HUES6 (cell line): ENCODE measurements at regions not wholly inside any gene's neighbourhood (a gene's known extent, or its start where the extent isn't known, plus 50 kb on each side); places are given as distances from the start of the nearest gene placed in this dataset.

Source experiments
- H3K27ac ChIP-seq: 2 replicates; pipeline ENCODE4 v1.7.0; 2013; ENCODE audit warnings: low read depth, mild to moderate bottlenecking, low read length, inconsistent platforms
- H3K27me3 ChIP-seq: 2 replicates; pipeline ENCODE4 v1.6.1; 2013; ENCODE audit warnings: low read length; ENCODE audit not compliant: control insufficient read depth, insufficient read depth
- H3K36me3 ChIP-seq: 2 replicates; pipeline ENCODE4 v1.6.1; 2013; ENCODE audit warnings: low read length; ENCODE audit not compliant: control insufficient read depth, insufficient read depth
- H3K4me1 ChIP-seq: 2 replicates; pipeline ENCODE4 v1.6.1; 2013; ENCODE audit warnings: low read length; ENCODE audit not compliant: control insufficient read depth, insufficient read depth
- H3K4me3 ChIP-seq: 2 replicates; pipeline ENCODE4 v1.5.1; 2013; ENCODE audit warnings: low read depth, low read length
- H3K9ac ChIP-seq: one replicate; pipeline ENCODE4 v1.6.1; 2013; ENCODE audit warnings: mild to moderate bottlenecking, low read length
- H3K9me3 ChIP-seq: 2 replicates; pipeline ENCODE4 v1.6.1; 2013; ENCODE audit warnings: low read depth, low read length; ENCODE audit not compliant: control insufficient read depth, insufficient read depth

DNA sequence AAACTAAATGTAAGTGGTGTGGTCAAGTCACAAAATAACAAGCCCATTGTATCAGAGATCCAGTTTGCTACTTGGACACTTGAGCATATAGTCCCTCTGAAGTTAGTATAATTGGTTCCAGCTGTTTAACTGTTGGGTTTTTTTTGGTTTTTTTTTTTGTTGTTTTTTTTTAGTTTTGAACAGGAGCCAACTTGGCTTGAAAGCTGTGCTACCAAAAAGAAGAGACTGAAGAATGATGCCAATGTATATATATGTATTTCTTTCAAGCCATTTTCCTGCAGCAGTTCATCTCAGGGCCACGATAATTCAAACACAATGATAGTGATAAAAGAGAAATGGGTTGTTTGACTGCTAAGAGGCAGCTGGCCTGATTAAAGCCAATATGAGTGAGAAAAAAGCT lies 138.3 kb downstream of the PCDH18 start:
- no peak overlapping the region for H3K9ac ChIP-seq
- H3K4me1 ChIP-seq, result no peaks in the 10 kb centered on the region
- no peaks in the 10 kb centered on the region for H3K9me3 ChIP-seq
- H3K27ac ChIP-seq, result no peak overlapping the region
- no peaks in the 10 kb centered on the region for H3K27me3 ChIP-seq
- no peak overlapping the region for H3K4me3 ChIP-seq
- no peaks in the 10 kb centered on the region for H3K36me3 ChIP-seq

DNA sequence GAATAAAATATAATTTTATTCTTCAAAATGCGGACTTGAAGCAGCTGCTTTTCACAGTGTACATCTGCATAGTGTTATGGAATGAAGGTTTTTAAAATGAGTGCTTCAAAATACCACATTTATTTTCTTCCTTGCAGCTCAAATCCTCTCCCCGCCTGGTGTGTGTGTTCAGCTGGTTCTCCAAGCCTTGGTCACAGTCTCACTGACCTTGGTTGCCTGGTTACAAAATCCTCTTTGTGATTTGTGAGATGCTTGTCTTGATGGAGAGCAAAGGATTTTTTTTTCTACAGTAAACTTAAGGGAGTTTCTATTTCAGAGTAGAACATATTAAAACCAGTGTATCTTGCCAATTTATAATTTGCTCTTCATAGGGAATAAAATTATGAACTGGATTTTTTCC lies 139.2 kb downstream of the PCDH18 start:
- no peak overlapping the region for H3K4me3 ChIP-seq
- H3K27me3 ChIP-seq, result no peaks in the 10 kb centered on the region
- H3K4me1 ChIP-seq, result no peaks in the 10 kb centered on the region
- no peak overlapping the region for H3K27ac ChIP-seq
- H3K36me3 ChIP-seq, result no peaks in the 10 kb centered on the region
- no peaks in the 10 kb centered on the region for H3K9me3 ChIP-seq
- no peak overlapping the region for H3K9ac ChIP-seq

DNA sequence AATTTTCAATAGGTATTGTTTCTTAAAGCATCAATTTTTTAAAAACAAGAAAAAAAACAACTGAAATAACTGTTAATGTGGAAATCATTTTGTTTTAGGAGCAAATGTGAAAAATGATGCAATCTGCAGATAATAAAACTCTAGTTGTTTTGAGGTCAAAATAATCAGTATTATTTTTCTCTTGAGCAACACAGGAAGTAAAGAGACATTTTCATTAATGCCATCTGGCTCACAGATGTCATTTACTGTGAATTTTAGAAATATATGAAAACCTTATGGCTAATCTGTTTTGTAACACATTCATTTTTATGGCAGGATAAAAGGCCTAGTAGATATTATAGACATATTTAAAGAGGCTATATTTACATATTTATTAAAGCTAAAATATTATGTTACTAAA lies 141.6 kb downstream of the PCDH18 start:
- no peak overlapping the region for H3K27ac ChIP-seq
- H3K4me3 ChIP-seq, result no peak overlapping the region

DNA sequence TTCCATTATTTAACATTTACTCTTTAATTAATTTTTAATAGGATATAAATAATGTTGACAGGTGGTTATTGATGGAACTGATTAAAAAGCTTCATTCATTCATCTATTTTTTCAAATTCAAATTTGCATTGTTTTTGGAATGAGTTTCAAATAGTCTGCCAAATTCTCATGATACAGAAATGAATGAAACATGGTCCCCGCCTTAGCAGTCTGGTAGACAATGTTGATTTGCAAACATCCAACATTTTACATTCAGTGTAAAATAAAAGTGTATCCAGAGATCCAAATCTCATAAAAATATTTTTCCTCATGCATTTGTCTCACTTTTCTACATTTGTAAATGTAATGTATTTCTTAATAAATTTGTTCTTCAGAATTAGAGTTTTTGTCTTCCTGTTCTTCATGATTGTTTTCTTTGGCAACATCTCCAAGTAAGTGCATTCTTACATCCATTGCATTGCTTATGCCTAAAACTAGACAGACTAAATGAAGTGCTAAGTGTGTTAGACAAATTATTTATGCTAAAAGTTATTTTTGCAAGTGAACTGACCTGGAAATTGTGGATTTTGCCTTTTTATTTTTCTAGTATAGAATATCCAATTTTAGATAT lies 142.3 kb downstream of the PCDH18 start:
- Histone ChIP-seq H3K36me3 (no peaks in the 10 kb centered on the region), H3K4me3 (no peak overlapping the region), H3K9ac (no peak overlapping the region), H3K27ac (no peak overlapping the region), H3K9me3 (no peaks in the 10 kb centered on the region), H3K4me1 (no peaks in the 10 kb centered on the region), H3K27me3 (no peaks in the 10 kb centered on the region)

More for the DNA sequence above, 141.6 kb downstream of the PCDH18 start:
- Histone ChIP-seq H3K36me3 (no peaks in the 10 kb centered on the region), H3K9me3 (no peaks in the 10 kb centered on the region), H3K9ac (no peak overlapping the region), H3K4me1 (no peaks in the 10 kb centered on the region), H3K27me3 (no peaks in the 10 kb centered on the region)

DNA sequence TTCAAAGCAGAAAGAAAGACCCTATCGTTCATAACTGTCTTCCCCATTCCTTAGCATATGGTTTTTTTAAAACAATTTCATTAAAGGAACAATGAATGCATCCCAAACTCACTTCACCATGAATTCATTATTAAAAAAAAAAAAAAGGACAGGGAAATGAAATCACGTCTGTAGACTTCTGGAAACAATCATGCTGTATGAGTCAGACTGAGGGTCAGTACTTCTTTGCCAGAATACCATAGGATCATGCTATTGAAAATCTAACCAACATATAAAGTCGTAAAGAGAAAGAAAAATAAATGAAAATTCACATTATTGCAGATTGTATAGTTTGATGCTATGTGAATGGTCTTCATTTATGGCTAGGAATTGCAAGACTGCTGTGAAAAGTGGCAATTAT lies 144.4 kb downstream of the PCDH18 start:
- no peak overlapping the region for H3K27ac ChIP-seq
- no peak overlapping the region for H3K4me3 ChIP-seq
- no peaks in the 10 kb centered on the region for H3K36me3 ChIP-seq
- no peak overlapping the region for H3K9ac ChIP-seq
- H3K27me3 ChIP-seq, result no peaks in the 10 kb centered on the region
- H3K9me3 ChIP-seq, result no peaks in the 10 kb centered on the region
- no peaks in the 10 kb centered on the region for H3K4me1 ChIP-seq

DNA sequence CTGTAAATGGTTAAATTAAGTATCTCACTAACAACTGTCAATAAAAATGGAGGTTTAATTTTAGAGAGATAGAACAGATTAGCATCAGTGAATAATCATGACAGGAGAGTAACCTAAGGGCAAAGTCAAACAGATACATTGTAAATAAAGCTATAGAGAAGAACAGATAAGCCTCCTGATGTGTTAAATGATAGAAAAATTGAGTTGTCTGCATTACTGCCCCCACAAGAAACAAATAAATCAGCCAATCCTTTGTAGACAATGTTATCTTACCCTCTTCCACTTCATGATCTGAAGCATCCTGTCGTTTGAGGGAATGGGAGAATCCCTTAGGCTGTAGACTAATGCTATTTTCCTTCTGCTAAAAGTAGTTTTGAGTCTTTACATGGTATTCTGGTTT lies 147.8 kb downstream of the PCDH18 start:
- no peaks in the 10 kb centered on the region for H3K36me3 ChIP-seq
- no peaks in the 10 kb centered on the region for H3K27me3 ChIP-seq
- no peak overlapping the region for H3K4me3 ChIP-seq
- H3K9ac ChIP-seq, result no peak overlapping the region
- no peaks in the 10 kb centered on the region for H3K4me1 ChIP-seq
- H3K27ac ChIP-seq, result no peak overlapping the region
- H3K9me3 ChIP-seq, result no peaks in the 10 kb centered on the region

DNA sequence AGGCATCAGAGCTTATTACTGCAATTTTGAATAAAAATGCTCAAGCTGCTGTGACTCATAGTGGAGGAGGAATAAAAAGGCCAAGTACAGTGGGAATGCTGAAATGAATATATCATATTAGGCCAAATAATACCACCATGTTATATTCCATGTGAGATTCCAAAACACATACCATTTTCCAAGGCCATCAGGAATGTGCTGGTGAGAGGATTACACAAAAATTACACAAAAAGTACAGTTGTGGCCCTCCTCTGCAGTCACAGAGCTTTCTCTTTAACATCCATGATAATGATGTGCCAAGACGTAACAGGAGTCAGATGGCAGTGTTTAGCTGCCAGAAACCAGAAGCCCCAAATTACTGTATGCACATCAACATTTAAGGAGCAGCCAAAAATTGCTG lies 153.5 kb downstream of the PCDH18 start:
- H3K27me3 ChIP-seq, result no peaks in the 10 kb centered on the region
- no peak overlapping the region for H3K9ac ChIP-seq
- H3K36me3 ChIP-seq, result no peaks in the 10 kb centered on the region
- H3K27ac ChIP-seq, result no peak overlapping the region
- no peaks in the 10 kb centered on the region for H3K4me1 ChIP-seq
- no peaks in the 10 kb centered on the region for H3K9me3 ChIP-seq
- H3K4me3 ChIP-seq, result no peak overlapping the region

DNA sequence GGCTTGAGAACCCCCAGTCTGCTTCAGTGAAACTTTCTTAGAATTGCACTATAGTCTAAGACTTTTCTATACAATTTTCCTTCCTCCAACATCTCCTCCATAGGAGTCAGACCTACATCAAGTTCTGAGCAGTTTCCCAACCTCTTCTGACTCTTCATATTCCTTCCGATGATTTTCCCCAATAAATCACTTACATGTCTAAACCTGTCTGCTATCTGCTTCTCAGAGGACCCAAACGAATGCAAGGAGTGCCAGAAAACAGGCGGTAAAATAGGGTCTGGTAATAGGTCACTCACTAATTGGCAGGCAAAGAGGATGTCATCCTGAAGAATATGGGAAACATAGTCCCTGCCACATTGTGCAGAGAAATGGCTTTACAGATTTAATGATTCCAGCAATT lies 153.9 kb downstream of the PCDH18 start:
- no peaks in the 10 kb centered on the region for H3K9me3 ChIP-seq
- no peaks in the 10 kb centered on the region for H3K27me3 ChIP-seq
- no peaks in the 10 kb centered on the region for H3K36me3 ChIP-seq
- H3K27ac ChIP-seq, result no peak overlapping the region
- no peak overlapping the region for H3K4me3 ChIP-seq
- no peak overlapping the region for H3K9ac ChIP-seq
- H3K4me1 ChIP-seq, result no peaks in the 10 kb centered on the region

DNA sequence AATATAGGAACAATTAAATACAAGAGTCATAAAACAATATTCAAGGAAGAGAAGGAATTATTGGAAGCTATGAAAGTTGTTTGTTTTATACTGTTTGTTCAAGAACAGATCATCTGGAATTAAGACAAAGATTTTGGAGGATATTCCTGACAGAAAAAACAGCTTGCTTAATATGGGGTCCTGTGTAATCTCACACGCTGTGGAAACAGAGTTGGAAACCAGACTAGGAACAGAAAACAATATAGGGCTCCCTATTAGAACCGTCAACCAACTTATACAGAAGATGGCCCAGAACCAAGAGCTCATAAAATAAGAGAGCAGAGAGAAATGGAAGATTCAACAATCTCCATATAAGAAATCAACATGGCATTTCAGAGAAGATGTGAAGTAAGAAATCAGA lies 156.0 kb downstream of the PCDH18 start:
- Histone ChIP-seq H3K27ac (no peak overlapping the region), H3K27me3 (no peaks in the 10 kb centered on the region), H3K4me3 (no peak overlapping the region), H3K9me3 (no peaks in the 10 kb centered on the region), H3K36me3 (no peaks in the 10 kb centered on the region), H3K9ac (no peak overlapping the region), H3K4me1 (no peaks in the 10 kb centered on the region)

DNA sequence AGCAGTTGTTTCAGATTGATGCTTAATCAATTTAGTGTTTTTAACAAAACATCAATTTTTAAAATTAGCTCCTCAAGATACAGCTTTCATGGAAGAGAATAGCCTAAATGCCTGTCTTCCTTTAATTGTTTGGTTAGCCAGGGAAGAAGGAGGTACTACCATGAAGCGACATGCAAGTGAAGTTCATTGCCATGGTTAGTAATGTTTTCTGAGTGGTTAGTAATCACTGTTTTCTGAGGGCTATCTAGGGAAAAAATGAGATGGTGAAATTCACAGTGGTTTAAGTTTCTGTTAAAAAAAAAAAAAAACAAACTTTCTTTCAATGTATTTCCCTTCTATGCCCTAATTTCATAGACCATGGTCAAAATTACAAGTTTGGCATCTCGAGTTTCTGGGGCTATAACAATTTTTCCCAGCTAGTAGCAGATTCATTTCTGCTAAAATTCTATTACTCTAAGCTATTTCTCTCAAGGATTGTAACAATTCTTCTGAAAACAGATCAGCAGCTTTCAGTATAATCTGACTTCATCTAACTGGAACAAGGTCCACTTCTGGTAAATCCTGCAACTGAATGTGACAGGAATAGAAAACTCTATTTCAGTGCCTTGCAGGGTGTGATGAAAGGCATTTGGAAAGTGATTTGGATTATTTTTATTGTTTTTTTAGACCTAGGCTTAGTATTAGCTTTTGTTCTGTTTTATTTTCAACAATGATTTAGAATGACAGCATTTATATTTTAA lies 157.0 kb downstream of the PCDH18 start:
- Histone ChIP-seq H3K27ac (no peak overlapping the region), H3K4me3 (no peak overlapping the region), H3K36me3 (no peaks in the 10 kb centered on the region), H3K9me3 (no peaks in the 10 kb centered on the region), H3K9ac (no peak overlapping the region), H3K27me3 (no peaks in the 10 kb centered on the region), H3K4me1 (no peaks in the 10 kb centered on the region)

DNA sequence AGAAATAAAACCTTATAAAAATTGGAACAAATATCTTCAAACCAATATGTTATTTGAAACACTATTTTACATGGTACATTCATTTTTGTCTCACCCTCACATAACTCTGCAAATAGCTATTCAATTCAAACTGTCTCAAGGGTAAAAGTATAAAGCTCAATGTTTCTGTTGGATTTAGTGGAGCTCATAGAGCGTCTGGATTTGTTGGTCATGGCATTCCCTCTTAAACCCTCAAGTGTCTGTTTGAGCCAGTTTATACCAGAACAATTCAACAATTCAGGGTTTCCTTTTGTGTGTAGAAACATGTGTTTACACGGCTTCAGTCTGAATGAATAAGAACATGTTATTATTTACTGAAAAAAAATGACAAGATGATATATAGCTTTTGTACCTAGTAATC lies 161.6 kb downstream of the PCDH18 start:
- H3K9ac ChIP-seq, result no peak overlapping the region
- no peaks in the 10 kb centered on the region for H3K9me3 ChIP-seq
- no peaks in the 10 kb centered on the region for H3K4me1 ChIP-seq
- H3K4me3 ChIP-seq, result no peak overlapping the region
- H3K27ac ChIP-seq, result no peak overlapping the region
- H3K36me3 ChIP-seq, result no peaks in the 10 kb centered on the region
- no peaks in the 10 kb centered on the region for H3K27me3 ChIP-seq
